ENCODE measurements at regions not wholly inside any gene's neighbourhood (a gene's known extent, or its start where the extent isn't known, plus 50 kb on each side); places are given as distances from the start of the nearest gene placed in this dataset.
A peak's percentile ranks its signal among the peaks of the same experiment; 100 is the strongest.

DNA sequence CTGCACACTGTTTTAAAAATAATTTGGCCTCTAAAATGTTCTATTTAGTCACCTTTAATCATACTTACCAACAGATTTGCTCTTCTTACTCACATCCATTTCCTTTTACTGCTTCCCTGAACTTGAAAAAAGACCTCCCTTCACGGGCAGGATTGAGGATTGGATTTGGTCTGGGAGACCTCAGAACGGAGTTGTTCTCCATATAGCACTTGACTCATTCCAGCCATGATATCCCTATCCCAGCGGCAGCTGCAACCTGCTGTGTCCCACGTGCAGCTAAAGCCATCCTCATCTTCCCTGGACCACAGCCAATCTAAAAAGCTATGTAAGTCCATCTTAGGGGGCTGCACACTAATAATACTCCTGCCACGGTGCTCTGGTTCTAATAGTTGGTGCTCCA, 97.0 kb upstream of the PTPRM start:
- H3K27ac Mint-ChIP-seq, result no peak overlapping the region
- H3K36me3 Mint-ChIP-seq (ENCODE audit: low read depth), result no peaks in the 10 kb centered on the region
- H3K4me1 Mint-ChIP-seq, result no peaks in the 10 kb centered on the region
- H3K9me3 Mint-ChIP-seq, result no peaks in the 10 kb centered on the region
- ATAC-seq (replicated peaks), result no peak
- H3K4me3 Mint-ChIP-seq, result no peak overlapping the region
- H3K27me3 Mint-ChIP-seq, result no peaks in the 10 kb centered on the region

DNA sequence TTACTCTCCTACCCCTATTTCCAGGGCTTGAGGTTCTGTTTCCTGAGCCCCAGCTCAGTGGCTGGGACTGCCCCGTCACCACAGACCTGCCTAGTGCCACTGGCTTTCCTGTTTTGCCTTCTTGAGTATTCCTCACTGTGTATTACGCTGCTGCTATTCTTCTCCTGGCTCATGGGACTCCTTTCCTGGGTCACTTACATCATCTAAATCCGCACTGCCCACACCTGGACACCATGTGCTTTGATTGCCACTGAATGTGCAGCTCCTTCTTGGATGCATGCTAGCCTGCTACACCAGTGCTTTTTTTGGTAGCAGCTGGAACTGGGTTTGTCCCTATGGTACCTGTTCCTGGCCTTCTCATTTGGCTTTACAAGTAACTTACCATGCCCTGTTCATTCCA, 96.6 kb upstream of the PTPRM start:
- Mint-ChIP-seq H3K36me3 (ENCODE audit: low read depth) (no peaks in the 10 kb centered on the region), H3K27me3 (no peaks in the 10 kb centered on the region), H3K4me3 (no peak overlapping the region), H3K27ac (no peak overlapping the region), H3K9me3 (no peaks in the 10 kb centered on the region), H3K4me1 (no peaks in the 10 kb centered on the region)
- ATAC-seq (replicated peaks), result no peak

DNA sequence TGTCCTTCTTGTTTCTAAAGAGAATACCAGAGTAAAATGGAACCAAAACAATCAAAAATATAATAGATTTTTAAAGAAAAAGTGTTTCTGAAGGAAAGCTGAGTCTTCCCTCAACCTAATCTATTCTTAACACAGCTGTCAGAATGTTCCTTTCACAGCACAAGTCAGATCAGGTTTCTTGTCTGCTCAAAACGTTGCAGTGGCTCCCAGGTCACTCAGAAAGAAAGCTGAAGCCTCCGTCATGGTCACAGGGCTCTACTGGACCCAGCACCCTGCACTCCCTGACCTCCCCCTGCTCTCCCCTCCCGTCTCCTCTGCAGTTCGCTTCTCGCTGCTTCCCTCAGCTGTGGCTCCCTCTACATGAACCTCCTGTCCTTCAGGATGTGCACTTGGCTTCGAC, 90.7 kb upstream of the PTPRM start:
- no peaks in the 10 kb centered on the region for H3K36me3 Mint-ChIP-seq (ENCODE audit: low read depth)
- no peaks in the 10 kb centered on the region for H3K9me3 Mint-ChIP-seq
- no peak overlapping the region for H3K4me3 Mint-ChIP-seq
- ATAC-seq (replicated peaks), result no peak
- no peaks in the 10 kb centered on the region for H3K4me1 Mint-ChIP-seq
- H3K27ac Mint-ChIP-seq, result no peak overlapping the region
- peaks cover 3% of the 10 kb centered on the region for H3K27me3 Mint-ChIP-seq

DNA sequence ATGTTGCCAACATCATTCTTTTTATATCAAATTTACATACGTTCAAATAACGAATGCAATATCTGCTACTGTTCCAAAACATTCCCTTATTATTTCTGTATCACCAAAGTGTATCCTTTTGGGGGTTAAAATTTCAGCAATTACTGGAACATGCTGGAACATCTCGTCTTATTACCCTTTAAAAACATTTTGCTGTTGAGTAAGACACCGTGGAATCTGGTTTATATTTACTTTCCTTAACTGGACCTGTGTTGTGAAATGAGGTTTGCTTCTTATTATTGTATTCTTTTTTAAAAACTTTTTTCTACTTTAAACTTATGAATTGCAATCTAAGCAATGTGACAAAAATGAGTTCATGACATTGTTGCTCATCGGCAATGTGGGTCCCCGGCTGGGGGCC, 87.4 kb upstream of the PTPRM start:
- Mint-ChIP-seq H3K27ac (no peak overlapping the region), H3K36me3 (ENCODE audit: low read depth) (no peaks in the 10 kb centered on the region), H3K4me3 (no peak overlapping the region), H3K27me3 (peaks cover 3% of the 10 kb centered on the region), H3K4me1 (no peaks in the 10 kb centered on the region), H3K9me3 (no peaks in the 10 kb centered on the region)
- ATAC-seq (replicated peaks), result no peak

DNA sequence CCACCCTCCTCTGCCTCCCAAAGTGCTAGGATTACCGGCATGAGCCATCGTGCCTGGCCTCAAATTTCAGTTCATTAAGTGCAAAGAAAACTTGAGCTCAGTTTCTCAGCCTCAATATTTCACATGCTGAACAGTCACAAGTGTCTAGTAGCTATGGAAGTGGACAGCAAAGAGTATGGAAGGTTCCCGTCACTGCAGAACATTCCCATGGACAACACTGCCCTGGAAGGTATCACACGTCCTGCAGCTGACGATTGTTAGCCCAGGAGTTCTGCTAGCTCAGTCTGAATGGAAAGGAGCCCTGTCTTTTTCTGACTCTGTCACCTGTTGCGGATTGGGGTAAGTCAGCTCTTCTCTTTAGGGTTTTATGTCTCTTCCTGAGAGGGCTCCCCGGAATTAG, 86.2 kb upstream of the PTPRM start:
- no peaks in the 10 kb centered on the region for H3K9me3 Mint-ChIP-seq
- H3K36me3 Mint-ChIP-seq (ENCODE audit: low read depth), result no peaks in the 10 kb centered on the region
- H3K4me3 Mint-ChIP-seq, result no peak overlapping the region
- H3K4me1 Mint-ChIP-seq, result no peaks in the 10 kb centered on the region
- ATAC-seq (replicated peaks), result no peak
- H3K27me3 Mint-ChIP-seq, result no peaks in the 10 kb centered on the region
- no peak overlapping the region for H3K27ac Mint-ChIP-seq

DNA sequence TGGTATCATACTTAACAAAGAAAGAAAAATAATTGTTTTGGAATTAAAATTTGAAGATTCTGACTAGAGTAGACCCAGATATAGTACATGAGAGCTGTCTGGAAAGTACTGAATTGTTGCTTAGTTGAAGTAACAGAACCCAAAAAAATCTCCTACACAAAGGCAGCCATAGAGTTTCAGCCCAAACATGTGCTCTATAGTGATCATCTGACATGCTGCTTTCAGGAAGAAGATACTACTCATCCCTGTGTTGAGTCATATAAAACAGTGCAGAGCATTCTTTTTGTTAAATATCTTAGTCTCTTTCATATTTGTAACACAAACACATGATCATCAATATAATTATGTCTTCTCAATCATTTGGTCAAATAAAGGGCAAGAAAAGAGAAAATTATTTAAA, 84.8 kb upstream of the PTPRM start:
- ATAC-seq (replicated peaks), result no peak
- Mint-ChIP-seq H3K27ac (no peak overlapping the region), H3K27me3 (no peaks in the 10 kb centered on the region), H3K36me3 (ENCODE audit: low read depth) (no peaks in the 10 kb centered on the region), H3K9me3 (no peaks in the 10 kb centered on the region), H3K4me1 (no peaks in the 10 kb centered on the region), H3K4me3 (no peak overlapping the region)

DNA sequence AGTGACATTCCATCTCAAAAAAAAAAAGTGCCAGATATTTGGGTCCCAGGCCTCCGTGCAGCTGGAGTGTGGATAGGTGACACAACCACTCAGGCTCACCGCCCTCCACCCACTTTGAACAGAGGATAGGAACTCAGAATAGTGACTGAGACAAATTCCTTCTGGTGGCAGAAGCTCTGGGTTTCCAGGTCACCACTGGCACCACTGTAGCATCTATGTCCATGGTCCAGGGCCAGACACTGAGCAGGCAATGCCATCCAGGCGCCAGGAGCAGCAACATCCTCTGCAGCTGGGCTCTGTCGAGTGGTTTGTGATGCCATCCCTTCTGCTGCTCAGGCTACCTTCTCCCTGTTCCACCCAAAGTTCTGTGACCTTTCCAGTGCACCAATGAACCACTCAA, 81.5 kb upstream of the PTPRM start:
- Mint-ChIP-seq H3K4me1 (no peaks in the 10 kb centered on the region), H3K27ac (no peak overlapping the region), H3K9me3 (peaks cover 4% of the 10 kb centered on the region), H3K27me3 (no peaks in the 10 kb centered on the region), H3K4me3 (no peak overlapping the region), H3K36me3 (ENCODE audit: low read depth) (no peaks in the 10 kb centered on the region)
- ATAC-seq (replicated peaks), result no peak

DNA sequence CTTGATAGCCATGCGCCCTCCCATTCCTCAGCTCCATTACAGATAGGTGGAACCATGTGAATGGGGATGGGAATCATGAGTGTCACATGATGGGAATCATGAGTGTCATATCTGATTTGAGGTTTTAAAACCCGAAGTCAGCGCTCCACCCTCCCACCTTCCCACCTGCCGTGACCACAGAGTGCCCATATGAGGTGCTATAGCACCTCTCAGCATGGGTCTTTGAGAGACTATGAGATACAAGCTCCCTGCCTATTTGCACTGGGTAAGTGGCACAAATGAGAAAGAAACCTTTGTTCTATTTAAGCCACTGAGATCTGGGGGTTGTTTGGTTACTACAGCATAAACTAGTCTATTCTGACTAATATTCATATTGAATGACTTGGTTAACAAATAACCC, 78.5 kb upstream of the PTPRM start:
- no peak for ATAC-seq (replicated peaks)
- no peaks in the 10 kb centered on the region for H3K4me1 Mint-ChIP-seq
- H3K27me3 Mint-ChIP-seq, result no peaks in the 10 kb centered on the region
- H3K36me3 Mint-ChIP-seq (ENCODE audit: low read depth), result no peaks in the 10 kb centered on the region
- no peak overlapping the region for H3K27ac Mint-ChIP-seq
- H3K4me3 Mint-ChIP-seq, result no peak overlapping the region
- H3K9me3 Mint-ChIP-seq, result peaks cover 8% of the 10 kb centered on the region

DNA sequence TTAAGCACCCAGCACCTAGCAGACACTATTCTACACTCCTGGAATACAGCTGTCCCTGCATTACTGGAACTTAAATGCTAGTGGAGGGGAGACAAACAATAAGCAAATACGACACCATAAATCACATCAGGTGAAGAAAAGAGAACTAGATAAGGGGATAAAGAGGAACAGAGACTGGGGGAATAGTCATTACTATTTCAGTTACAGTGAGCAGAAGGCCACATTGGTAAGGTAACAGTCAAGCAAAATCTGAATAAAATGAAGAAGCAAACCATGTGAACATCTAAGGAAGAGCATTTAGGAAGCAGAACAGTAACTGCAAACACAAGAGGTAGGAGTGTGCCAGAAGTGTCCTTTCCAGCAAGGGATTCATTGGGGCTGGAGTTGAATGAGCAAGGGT, 77.0 kb upstream of the PTPRM start:
- Mint-ChIP-seq H3K9me3 (peaks cover 8% of the 10 kb centered on the region), H3K4me1 (no peaks in the 10 kb centered on the region), H3K27ac (no peak overlapping the region), H3K36me3 (ENCODE audit: low read depth) (no peaks in the 10 kb centered on the region), H3K27me3 (no peaks in the 10 kb centered on the region), H3K4me3 (no peak overlapping the region)
- no peak for ATAC-seq (replicated peaks)

DNA sequence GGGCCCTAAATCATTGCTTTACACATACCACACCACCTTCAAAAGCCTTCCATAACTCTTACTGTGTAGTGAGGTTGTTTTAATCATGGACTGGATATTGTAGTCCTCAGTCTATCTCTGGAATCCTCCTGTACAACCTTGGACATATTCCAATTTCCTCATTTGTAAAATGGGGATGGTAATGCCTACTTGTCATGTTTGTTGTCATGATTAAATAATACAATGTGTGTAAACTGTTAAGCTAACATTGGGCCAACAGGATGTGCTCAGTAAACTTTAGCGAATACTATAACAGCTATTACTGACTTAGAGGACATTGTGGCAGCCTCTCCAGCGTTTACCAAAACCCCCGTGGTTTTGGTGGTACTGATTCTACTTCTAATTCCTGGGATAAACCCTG, 74.7 kb upstream of the PTPRM start:
- no peak overlapping the region for H3K27ac Mint-ChIP-seq
- H3K9me3 Mint-ChIP-seq, result peaks cover 8% of the 10 kb centered on the region
- H3K4me1 Mint-ChIP-seq, result no peaks in the 10 kb centered on the region
- no peaks in the 10 kb centered on the region for H3K36me3 Mint-ChIP-seq (ENCODE audit: low read depth)
- ATAC-seq (replicated peaks), result no peak
- no peaks in the 10 kb centered on the region for H3K27me3 Mint-ChIP-seq
- no peak overlapping the region for H3K4me3 Mint-ChIP-seq

DNA sequence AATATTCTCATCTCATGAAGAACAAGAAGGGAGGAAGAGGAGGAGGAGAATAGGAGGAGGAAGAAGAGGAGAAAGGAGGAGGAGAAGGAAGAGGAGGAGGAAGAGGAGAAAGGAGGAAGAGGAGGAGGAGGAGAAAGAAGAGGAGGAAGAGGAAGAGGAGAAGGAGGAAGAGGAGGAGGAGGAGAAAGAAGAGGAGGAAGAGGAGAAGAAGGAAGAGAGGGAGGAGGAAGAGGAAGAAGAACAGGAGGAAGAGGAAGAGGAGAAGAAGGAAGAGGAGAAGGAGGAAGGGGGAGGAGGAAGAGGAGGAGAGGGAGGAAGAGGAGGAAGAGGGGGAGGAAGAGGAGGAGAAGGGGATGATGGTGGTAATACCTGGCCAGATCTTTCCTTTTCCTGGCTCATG, 70.0 kb upstream of the PTPRM start:
- H3K27ac Mint-ChIP-seq, result no peak overlapping the region

DNA sequence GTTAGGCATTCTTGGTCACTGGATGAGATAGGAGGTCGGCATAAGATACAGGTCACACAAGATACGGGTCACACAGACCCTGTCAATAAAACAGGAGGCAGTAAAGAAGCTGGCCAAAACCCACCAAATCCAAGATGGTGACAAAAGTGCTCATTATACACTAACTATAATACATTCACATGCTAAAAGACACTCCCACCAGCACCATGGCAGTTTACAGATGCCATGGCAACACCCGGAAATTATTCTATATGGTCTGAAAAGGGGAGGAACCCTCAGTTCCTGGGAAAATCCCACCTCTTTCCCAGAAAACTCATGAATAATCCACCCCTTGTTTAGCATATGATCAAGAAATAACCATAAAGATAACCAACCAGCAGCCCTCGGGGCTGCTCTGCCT, 56.0 kb upstream of the PTPRM start:
- Mint-ChIP-seq H3K9me3 (peaks cover 8% of the 10 kb centered on the region), H3K4me3 (no peak overlapping the region)

More for the DNA sequence above, 70.0 kb upstream of the PTPRM start:
- Mint-ChIP-seq H3K36me3 (ENCODE audit: low read depth) (no peaks in the 10 kb centered on the region), H3K4me3 (no peak overlapping the region), H3K27me3 (no peaks in the 10 kb centered on the region), H3K9me3 (no peaks in the 10 kb centered on the region), H3K4me1 (no peaks in the 10 kb centered on the region)
- no peak for ATAC-seq (replicated peaks)

DNA sequence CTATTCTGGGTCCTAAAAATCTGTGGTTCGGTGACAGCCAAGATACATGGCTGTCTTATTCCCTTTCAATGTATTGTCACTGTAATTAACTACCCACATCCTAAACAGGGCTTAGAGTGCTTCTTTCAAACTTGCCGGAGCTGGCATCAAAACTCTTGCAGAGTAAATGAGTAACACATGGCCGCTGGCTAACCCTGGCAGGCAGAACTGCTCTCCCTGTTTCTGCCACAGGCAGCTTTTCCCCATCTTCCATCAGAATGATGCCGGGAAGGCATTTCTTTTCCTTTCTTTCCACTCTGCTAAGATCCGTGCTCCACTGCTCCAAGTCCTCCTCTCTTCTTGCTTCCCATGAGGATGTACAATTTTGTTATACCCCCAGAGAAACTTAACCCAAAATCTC, 54.8 kb upstream of the PTPRM start:
- Mint-ChIP-seq H3K4me1 (no peaks in the 10 kb centered on the region), H3K27ac (no peak overlapping the region), H3K36me3 (ENCODE audit: low read depth) (no peaks in the 10 kb centered on the region), H3K4me3 (no peak overlapping the region), H3K27me3 (peaks cover 6% of the 10 kb centered on the region), H3K9me3 (peaks cover 8% of the 10 kb centered on the region)
- ATAC-seq (replicated peaks), result no peak

More for the DNA sequence above, 56.0 kb upstream of the PTPRM start:
- H3K27me3 Mint-ChIP-seq, result peaks cover 6% of the 10 kb centered on the region
- no peak overlapping the region for H3K27ac Mint-ChIP-seq
- no peaks in the 10 kb centered on the region for H3K4me1 Mint-ChIP-seq
- no peaks in the 10 kb centered on the region for H3K36me3 Mint-ChIP-seq (ENCODE audit: low read depth)
- no peak for ATAC-seq (replicated peaks)

DNA sequence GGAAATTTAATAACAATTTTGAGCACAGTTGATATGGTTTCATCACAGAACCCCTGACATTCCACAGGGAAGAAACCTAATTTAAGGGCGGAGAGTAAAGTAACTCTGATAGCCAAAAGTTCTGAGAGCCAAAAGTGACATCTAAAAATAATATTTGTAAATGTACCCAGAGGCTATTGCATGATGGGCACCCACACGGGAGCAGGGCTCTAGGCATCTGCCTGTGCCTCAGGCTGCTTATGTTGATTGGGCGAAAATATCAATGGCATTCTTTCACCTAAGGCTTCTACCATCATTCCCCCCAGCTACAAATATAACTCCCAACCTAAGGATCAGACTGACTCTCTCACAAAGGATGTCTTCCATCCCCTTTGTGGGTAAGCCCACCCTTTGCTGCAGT, 54.1 kb upstream of the PTPRM start:
- H3K4me1 Mint-ChIP-seq, result no peaks in the 10 kb centered on the region
- no peak overlapping the region for H3K4me3 Mint-ChIP-seq
- H3K36me3 Mint-ChIP-seq (ENCODE audit: low read depth), result no peaks in the 10 kb centered on the region
- H3K27me3 Mint-ChIP-seq, result peaks cover 6% of the 10 kb centered on the region
- no peak overlapping the region for H3K27ac Mint-ChIP-seq
- peaks cover 8% of the 10 kb centered on the region for H3K9me3 Mint-ChIP-seq
- ATAC-seq (replicated peaks), result no peak

DNA sequence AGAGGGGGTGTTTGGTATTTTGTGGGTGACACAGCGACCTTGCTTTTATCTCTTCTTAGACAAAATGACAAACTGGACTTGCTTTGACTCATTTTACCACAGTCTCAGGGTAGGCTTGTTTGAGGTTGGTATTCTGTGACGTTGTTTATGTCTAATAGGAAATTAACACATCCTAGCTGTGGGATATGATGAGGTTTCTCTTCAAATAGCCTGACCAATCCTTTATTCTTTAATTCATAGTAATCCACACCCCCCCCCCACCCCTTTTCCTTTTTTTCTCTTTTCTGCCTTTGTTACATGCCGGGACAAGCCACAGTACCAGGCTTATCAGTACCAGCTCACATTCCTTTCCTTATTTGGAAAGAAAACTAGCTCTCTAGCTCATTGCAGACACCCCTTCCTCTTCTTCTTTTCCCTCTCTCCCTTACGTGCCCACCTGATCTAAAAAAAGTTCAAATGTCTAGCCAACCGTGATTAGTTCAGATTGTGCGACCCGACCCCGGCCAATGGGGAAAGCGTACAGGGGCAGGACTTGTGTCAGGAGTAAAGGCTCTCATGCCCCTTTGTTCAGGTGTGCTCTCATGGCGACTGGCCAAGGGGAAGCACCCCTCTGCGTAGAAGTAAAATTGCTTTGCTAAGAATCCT, 52.2 kb upstream of the PTPRM start:
- peak; percentile 31 for ATAC-seq (replicated peaks)
- Mint-ChIP-seq H3K36me3 (ENCODE audit: low read depth) (no peaks in the 10 kb centered on the region), H3K9me3 (peaks cover 4% of the 10 kb centered on the region), H3K27ac (no peak overlapping the region), H3K4me3 (no peak overlapping the region), H3K27me3 (peaks cover 6% of the 10 kb centered on the region), H3K4me1 (no peaks in the 10 kb centered on the region)
